ENCODE measurements at regions not wholly inside any gene's neighbourhood (a gene's known extent, or its start where the extent isn't known, plus 50 kb on each side); places are given as distances from the start of the nearest gene placed in this dataset.

- Histone ChIP-seq H3K9me3 (peaks cover 0 to 9% (median 0%) of the 10 kb centered on the region in 11 donors), H3K27ac (no peak overlapping the region), H3K4me1 (no peaks in the 10 kb centered on the region), H3K36me3 (no peaks in the 10 kb centered on the region), H3K4me3 (no peak overlapping the region), H3K27me3 (no peaks in the 10 kb centered on the region)
- WGBS, 2 donors, result 90 to 100% methylated on average over 1 of the region's 1 CpG
- no peak for DNase-seq
- no peak for TF ChIP-seq CTCF (IDR thresholded peaks at IDR 0.05)
- intact Hi-C loops (cut with DNase I), result no loop called here
- ATAC-seq, result no peak
Observed at GRCh38 chr13:90258129-90258528, 1089.4 kb upstream of the MIR17HG start.

DNA sequence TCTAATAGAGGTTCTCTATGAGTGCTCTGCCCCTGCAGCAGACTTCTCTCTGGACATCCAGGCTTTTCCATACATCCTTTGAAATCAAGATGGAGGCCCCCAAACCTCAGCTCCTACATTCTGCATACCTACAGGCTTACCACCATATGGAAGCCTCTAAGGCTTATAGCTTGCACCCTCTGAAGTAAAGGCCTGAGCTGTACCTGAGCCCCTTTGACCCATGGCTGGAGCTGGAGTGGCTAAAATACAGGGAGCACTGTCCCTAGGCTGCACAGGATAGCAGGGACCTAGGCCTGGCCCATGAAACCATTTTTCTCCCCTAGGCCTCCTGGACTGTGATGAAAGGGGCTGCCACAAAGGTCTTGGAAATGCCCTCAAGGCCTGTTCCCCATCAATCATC, 1086.1 kb upstream of the MIR17HG start:
- H3K36me3 ChIP-seq, result no peaks in the 10 kb centered on the region
- no peak for ATAC-seq

DNA sequence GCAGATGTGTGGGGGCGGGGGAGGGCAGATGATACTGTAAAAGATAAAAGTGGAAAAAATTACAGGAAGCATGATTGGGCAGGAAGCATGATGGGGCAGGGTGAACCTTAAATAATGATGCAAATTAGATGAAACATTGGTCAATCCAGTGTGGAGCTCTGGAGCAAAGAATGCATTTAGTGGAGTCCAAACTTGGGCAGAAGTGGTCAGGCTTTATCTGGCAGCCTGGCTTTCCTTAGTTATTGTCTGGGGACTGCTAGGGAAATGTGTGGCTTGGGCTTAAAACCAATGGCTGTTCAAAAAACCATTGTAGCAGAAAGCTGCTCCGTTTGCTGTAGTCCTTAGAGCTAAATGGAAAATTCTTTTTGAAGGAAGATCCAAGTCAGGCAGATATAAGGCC, 1077.3 kb upstream of the MIR17HG start:
- no peak for TF ChIP-seq CTCF (IDR thresholded peaks at IDR 0.05)
- Histone ChIP-seq H3K27ac (no peak overlapping the region), H3K9me3 (peaks cover 0 to 21% (median 0%) of the 10 kb centered on the region in 11 donors), H3K36me3 (no peaks in the 10 kb centered on the region), H3K4me1 (no peaks in the 10 kb centered on the region), H3K27me3 (no peaks in the 10 kb centered on the region), H3K4me3 (no peak overlapping the region)
- ATAC-seq (peak in 1 of 8 donors; percentile 21), DNase-seq (no peak)
- 65 to 73% methylated on average over 2 of the region's 2 CpGs for WGBS, 2 donors
- intact Hi-C loops (cut with DNase I), result no loop called here

More for the DNA sequence above, 1086.1 kb upstream of the MIR17HG start:
- no peaks in the 10 kb centered on the region for H3K4me1 ChIP-seq
- H3K9me3 ChIP-seq, result no peaks in the 10 kb centered on the region
- H3K27me3 ChIP-seq, result no peaks in the 10 kb centered on the region
- no peak for DNase-seq
- no peak overlapping the region for H3K4me3 ChIP-seq
- intact Hi-C loops (cut with DNase I), result no loop called here
- TF ChIP-seq CTCF (IDR thresholded peaks at IDR 0.05), result no peak
- no peak overlapping the region for H3K27ac ChIP-seq

DNA sequence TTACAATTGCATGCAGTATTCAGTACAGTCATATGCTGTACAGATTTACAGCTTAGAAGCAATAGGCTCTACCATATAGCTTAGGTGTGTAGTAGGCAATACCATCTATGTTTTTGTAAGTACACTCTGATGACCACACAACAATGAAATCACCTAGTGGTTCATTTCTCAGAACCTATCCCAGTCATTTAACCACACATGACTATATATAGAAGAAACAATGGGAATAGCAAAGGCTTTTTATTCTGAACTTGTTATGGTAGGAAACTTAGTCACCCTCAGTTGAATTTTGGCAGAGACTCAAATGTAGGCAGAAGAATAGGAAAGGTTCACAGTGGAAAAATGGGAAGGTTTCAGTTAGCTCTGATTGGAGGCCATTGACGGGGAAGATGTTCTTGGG, 1075.1 kb upstream of the MIR17HG start:
- no peak for DNase-seq
- no peak for ATAC-seq
- H3K27ac ChIP-seq, result no peak overlapping the region
- no peak for TF ChIP-seq CTCF (IDR thresholded peaks at IDR 0.05)
- intact Hi-C loops (cut with DNase I), result no loop called here
- 88 to 97% methylated on average over 1 of the region's 1 CpG for WGBS, 2 donors
- peaks cover 0 to 21% (median 0%) of the 10 kb centered on the region in 11 donors for H3K9me3 ChIP-seq
- H3K4me1 ChIP-seq, result peaks cover 0 to 14% (median 0%) of the 10 kb centered on the region in 9 donors
- no peaks in the 10 kb centered on the region for H3K36me3 ChIP-seq
- H3K4me3 ChIP-seq, result no peak overlapping the region
- no peaks in the 10 kb centered on the region for H3K27me3 ChIP-seq

All from heart right ventricle (tissue), 16 donors.